Neural cell (in vitro differentiated cells): ENCODE measurements at regions not wholly inside any gene's neighbourhood (a gene's known extent, or its start where the extent isn't known, plus 50 kb on each side); places are given as distances from the start of the nearest gene placed in this dataset.

Source experiments
- H2AFZ ChIP-seq: fragments of 200-600, 300-800 bp; sonication (generic), shearing (Covaris generic); 2 replicates; pipeline ENCODE4 v1.6.0; 2014; ENCODE audit warnings: low read depth, mild to moderate bottlenecking, antibody characterized with exemption, low read length, moderate library complexity
- H3F3A ChIP-seq: fragments of 200-600 bp; shearing (Covaris generic); 2 replicates; pipeline ENCODE4 v1.6.1; 2016; ENCODE audit warnings: mild to moderate bottlenecking, moderate library complexity, mixed read lengths, antibody characterized with exemption, low read length; ENCODE audit not compliant: insufficient read depth, poor library complexity, severe bottlenecking
- H3K27ac ChIP-seq: fragments of 200-600, 300-800 bp; sonication (generic), shearing (Covaris generic); 2 replicates; pipeline ENCODE4 v1.5.1; 2014; ENCODE audit warnings: mild to moderate bottlenecking, low read length, moderate library complexity
- H3K27me3 ChIP-seq: fragments of 300-800, 200-600 bp; sonication (generic), shearing (Covaris generic); 2 replicates; pipeline ENCODE4 v1.6.0; 2014; ENCODE audit warnings: mild to moderate bottlenecking, low read depth, low read length, moderate library complexity; ENCODE audit not compliant: insufficient read depth
- H3K36me3 ChIP-seq: fragments of 300-800, 200-600 bp; sonication (generic), shearing (Covaris generic); 2 replicates; pipeline ENCODE4 v1.5.1; 2014; ENCODE audit warnings: mild to moderate bottlenecking, antibody characterized with exemption, low read length, moderate library complexity; ENCODE audit not compliant: insufficient read depth
- H3K4me2 ChIP-seq: fragments of 300-800, 200-600 bp; sonication (generic), shearing (Covaris generic); 2 replicates; pipeline ENCODE4 v1.6.0; 2014; ENCODE audit warnings: mild to moderate bottlenecking, low read length
- H3K4me3 ChIP-seq: fragments of 300-800, 200-600 bp; sonication (generic), shearing (Covaris generic); 2 replicates; pipeline ENCODE4 v1.5.1; 2014; ENCODE audit warnings: mild to moderate bottlenecking, low read length, moderate library complexity
- H3K79me2 ChIP-seq: fragments of 200-600 bp; shearing (Covaris generic); replicated peaks from 2 replicates; pipeline ENCODE4 v1.6.0; 2014; ENCODE audit warnings: mild to moderate bottlenecking, low read length, moderate library complexity; ENCODE audit not compliant: insufficient read depth
- H3K9ac ChIP-seq: fragments of 300-800, 200-600 bp; sonication (generic), shearing (Covaris generic); 2 replicates; pipeline ENCODE4 v1.6.1; 2016; ENCODE audit warnings: mild to moderate bottlenecking, low read length, mixed read lengths
- H3K9me2 ChIP-seq: fragments of 200-600 bp; shearing (Covaris generic); 2 replicates; pipeline ENCODE4 v1.6.1; 2016; ENCODE audit warnings: mild to moderate bottlenecking, low read length, mixed read lengths; ENCODE audit not compliant: insufficient read depth
- H3K9me3 ChIP-seq: fragments of 200-600, 300-800 bp; sonication (generic), shearing (Covaris generic); 2 replicates; pipeline ENCODE4 v1.6.1; 2016; ENCODE audit warnings: mild to moderate bottlenecking, mixed run types, low read length, moderate library complexity, mixed read lengths
- H4K20me1 ChIP-seq: fragments of 200-600 bp; shearing (Covaris generic); 2 replicates; pipeline ENCODE4 v1.6.1; 2016; ENCODE audit warnings: mild to moderate bottlenecking, mixed run types; ENCODE audit not compliant: insufficient read depth
- EP300 ChIP-seq: fragments of 450-650 bp; conservative IDR thresholded peaks from 2 replicates; pipeline ENCODE4 v1.6.1; 2014; ENCODE audit warnings: antibody characterized with exemption, mild to moderate bottlenecking, moderate library complexity; ENCODE audit not compliant: poor library complexity, severe bottlenecking
- EZH2 ChIP-seq: fragments of 200-600, 300-800 bp; shearing (Covaris generic), sonication (generic); IDR thresholded peaks from 2 replicates; pipeline ENCODE4 v1.6.1; 2014; ENCODE audit warnings: antibody characterized with exemption, low read length, borderline replicate concordance, mild to moderate bottlenecking; ENCODE audit not compliant: insufficient read depth, poor library complexity, severe bottlenecking
- MXI1 ChIP-seq: fragments of 450-650 bp; conservative IDR thresholded peaks from 2 replicates; pipeline ENCODE4 v1.6.1; 2014; ENCODE audit warnings: antibody characterized with exemption, mild to moderate bottlenecking; ENCODE audit not compliant: poor library complexity, severe bottlenecking
- POLR2AphosphoS5 ChIP-seq: IDR thresholded peaks from 2 replicates; pipeline ENCODE4 v1.6.1; 2012
- RAD21 ChIP-seq: fragments of 450-650 bp; conservative IDR thresholded peaks from 2 replicates; pipeline ENCODE4 v1.6.1; 2014; ENCODE audit warnings: antibody characterized with exemption, mild to moderate bottlenecking, moderate library complexity
- SMC3 ChIP-seq: fragments of 450-650 bp; conservative IDR thresholded peaks from 2 replicates; pipeline ENCODE4 v1.6.1; 2014; ENCODE audit warnings: antibody characterized with exemption, mild to moderate bottlenecking, moderate library complexity; ENCODE audit not compliant: poor library complexity
- TAF1 ChIP-seq: IDR thresholded peaks from 2 replicates; pipeline ENCODE4 v1.6.1; 2012; ENCODE audit warnings: low read depth
- TF ChIP-seq, protein P1 (sequence below): fragments of 450-650 bp; IDR thresholded peaks from 2 replicates; pipeline ENCODE4 v1.5.1; 2014; ENCODE audit warnings: antibody characterized with exemption, mild to moderate bottlenecking, moderate library complexity; ENCODE audit not compliant: poor library complexity, severe bottlenecking
- TF ChIP-seq, protein P2 (sequence below): IDR thresholded peaks from 2 replicates; pipeline ENCODE4 v1.6.1; 2012; ENCODE audit warnings: borderline replicate concordance

DNA sequence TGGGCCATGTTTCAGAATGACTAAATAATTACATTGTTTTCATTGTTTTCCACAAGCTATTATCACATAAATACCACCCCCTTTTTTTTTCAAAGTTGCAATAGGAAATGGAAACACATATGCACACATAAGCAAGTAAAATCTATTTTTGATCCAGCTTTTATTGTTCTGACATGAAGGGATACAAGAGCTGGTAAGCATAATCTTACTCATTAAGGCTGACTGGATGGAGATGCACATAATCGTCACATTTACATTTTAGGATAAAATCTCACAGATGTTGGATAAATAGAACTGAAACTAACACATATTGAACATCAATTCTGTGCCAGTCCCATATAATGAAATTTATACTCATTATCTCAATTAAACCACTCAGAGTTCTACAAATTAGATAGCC is 84.5 kb upstream of the CHRM2 start:
- Histone ChIP-seq H3K36me3 (no peaks in the 10 kb centered on the region), H3K79me2 (no peaks in the 10 kb centered on the region), H3K27ac (no peak overlapping the region), H3K9ac (no peak overlapping the region), H3K4me3 (no peak overlapping the region), H4K20me1 (no peaks in the 10 kb centered on the region), H3K9me2 (no peaks in the 10 kb centered on the region), H2AFZ (no peak overlapping the region), H3F3A (no peaks in the 10 kb centered on the region), H3K4me2 (no peak overlapping the region), H3K9me3 (no peaks in the 10 kb centered on the region), H3K27me3 (no peaks in the 10 kb centered on the region)
- TF ChIP-seq EP300, result no peak
- TF ChIP-seq, protein P1, sequence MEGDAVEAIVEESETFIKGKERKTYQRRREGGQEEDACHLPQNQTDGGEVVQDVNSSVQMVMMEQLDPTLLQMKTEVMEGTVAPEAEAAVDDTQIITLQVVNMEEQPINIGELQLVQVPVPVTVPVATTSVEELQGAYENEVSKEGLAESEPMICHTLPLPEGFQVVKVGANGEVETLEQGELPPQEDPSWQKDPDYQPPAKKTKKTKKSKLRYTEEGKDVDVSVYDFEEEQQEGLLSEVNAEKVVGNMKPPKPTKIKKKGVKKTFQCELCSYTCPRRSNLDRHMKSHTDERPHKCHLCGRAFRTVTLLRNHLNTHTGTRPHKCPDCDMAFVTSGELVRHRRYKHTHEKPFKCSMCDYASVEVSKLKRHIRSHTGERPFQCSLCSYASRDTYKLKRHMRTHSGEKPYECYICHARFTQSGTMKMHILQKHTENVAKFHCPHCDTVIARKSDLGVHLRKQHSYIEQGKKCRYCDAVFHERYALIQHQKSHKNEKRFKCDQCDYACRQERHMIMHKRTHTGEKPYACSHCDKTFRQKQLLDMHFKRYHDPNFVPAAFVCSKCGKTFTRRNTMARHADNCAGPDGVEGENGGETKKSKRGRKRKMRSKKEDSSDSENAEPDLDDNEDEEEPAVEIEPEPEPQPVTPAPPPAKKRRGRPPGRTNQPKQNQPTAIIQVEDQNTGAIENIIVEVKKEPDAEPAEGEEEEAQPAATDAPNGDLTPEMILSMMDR, result no peak
- no peak for TF ChIP-seq POLR2AphosphoS5
- no peak for TF ChIP-seq TAF1
- no peak for TF ChIP-seq RAD21
- no peak for TF ChIP-seq MXI1
- no peak for TF ChIP-seq EZH2

DNA sequence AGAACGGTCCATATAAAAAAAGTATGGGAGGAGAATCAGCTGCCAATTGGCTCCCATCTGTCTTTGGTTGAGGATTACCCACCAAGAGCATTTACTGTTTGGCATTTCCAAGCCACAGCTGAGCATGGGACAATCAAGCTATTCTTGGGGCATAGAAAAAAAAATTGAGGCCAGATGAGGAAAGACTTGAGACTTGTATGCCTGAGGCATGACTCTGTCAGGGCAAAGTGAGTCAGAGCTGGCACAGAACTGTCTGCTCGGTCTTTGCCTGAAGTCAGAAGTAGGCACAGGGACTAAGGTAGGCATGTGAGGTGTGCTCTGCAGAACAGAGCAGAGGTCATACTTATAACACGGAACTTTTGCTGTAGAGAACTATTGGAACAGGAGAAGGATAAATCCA is 126.5 kb upstream of the CHRM2 start:
- Histone ChIP-seq H3K36me3 (no peaks in the 10 kb centered on the region), H3K9me2 (no peaks in the 10 kb centered on the region), H3K4me2 (no peak overlapping the region), H2AFZ (no peak overlapping the region), H4K20me1 (no peaks in the 10 kb centered on the region), H3K9me3 (no peaks in the 10 kb centered on the region), H3F3A (no peaks in the 10 kb centered on the region), H3K4me3 (no peak overlapping the region), H3K27me3 (no peaks in the 10 kb centered on the region), H3K79me2 (no peaks in the 10 kb centered on the region), H3K9ac (no peak overlapping the region), H3K27ac (no peak overlapping the region)
- TF ChIP-seq EP300 (no peak), RAD21 (no peak), MXI1 (no peak), TAF1 (no peak), EZH2 (no peak), POLR2AphosphoS5 (no peak), SMC3 (no peak)
- TF ChIP-seq, protein P1, result no peak
- TF ChIP-seq, protein P2, sequence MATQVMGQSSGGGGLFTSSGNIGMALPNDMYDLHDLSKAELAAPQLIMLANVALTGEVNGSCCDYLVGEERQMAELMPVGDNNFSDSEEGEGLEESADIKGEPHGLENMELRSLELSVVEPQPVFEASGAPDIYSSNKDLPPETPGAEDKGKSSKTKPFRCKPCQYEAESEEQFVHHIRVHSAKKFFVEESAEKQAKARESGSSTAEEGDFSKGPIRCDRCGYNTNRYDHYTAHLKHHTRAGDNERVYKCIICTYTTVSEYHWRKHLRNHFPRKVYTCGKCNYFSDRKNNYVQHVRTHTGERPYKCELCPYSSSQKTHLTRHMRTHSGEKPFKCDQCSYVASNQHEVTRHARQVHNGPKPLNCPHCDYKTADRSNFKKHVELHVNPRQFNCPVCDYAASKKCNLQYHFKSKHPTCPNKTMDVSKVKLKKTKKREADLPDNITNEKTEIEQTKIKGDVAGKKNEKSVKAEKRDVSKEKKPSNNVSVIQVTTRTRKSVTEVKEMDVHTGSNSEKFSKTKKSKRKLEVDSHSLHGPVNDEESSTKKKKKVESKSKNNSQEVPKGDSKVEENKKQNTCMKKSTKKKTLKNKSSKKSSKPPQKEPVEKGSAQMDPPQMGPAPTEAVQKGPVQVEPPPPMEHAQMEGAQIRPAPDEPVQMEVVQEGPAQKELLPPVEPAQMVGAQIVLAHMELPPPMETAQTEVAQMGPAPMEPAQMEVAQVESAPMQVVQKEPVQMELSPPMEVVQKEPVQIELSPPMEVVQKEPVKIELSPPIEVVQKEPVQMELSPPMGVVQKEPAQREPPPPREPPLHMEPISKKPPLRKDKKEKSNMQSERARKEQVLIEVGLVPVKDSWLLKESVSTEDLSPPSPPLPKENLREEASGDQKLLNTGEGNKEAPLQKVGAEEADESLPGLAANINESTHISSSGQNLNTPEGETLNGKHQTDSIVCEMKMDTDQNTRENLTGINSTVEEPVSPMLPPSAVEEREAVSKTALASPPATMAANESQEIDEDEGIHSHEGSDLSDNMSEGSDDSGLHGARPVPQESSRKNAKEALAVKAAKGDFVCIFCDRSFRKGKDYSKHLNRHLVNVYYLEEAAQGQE, result no peak
